SK-N-MC (cell line): ENCODE measurements at regions not wholly inside any gene's neighbourhood (a gene's known extent, or its start where the extent isn't known, plus 50 kb on each side); places are given as distances from the start of the nearest gene placed in this dataset.

Source experiments
- DNase-seq: peaks from one replicate; pipeline ENCODE4 v3.0.0-alpha.2; 2011; ENCODE audit warnings: low read depth, low spot score
- H3K27ac ChIP-seq: fragments of 200-600 bp; sonication (generic); 2 replicates; pipeline ENCODE4 v1.5.1; 2016; ENCODE audit warnings: mixed run types
- H3K36me3 ChIP-seq: fragments of 200-600 bp; sonication (generic); 2 replicates; pipeline ENCODE4 v1.6.1; 2017; ENCODE audit warnings: antibody characterized with exemption, low read length, mixed read lengths; ENCODE audit not compliant: insufficient read depth
- H3K4me3 ChIP-seq: fragments of 200-600 bp; sonication (generic); 2 replicates; pipeline ENCODE4 v1.5.1; 2016
- H3K9ac ChIP-seq: fragments of 200-600 bp; sonication (generic); 2 replicates; pipeline ENCODE4 v1.8.0; 2017; ENCODE audit warnings: mixed run types, mixed read lengths; ENCODE audit not compliant: insufficient read length
- H3K9me3 ChIP-seq: fragments of 200-600 bp; sonication (generic); 2 replicates; pipeline ENCODE4 v1.6.1; 2017; ENCODE audit warnings: low read depth, mild to moderate bottlenecking, antibody characterized with exemption, low read length, moderate library complexity, mixed read lengths
- EZH2 ChIP-seq: fragments of 200-600 bp; sonication (generic); IDR thresholded peaks from one replicate; pipeline ENCODE4 v1.6.1; 2017; ENCODE audit warnings: antibody characterized with exemption
- FOXP2 ChIP-seq: optimal IDR thresholded peaks from 2 replicates; pipeline ENCODE3; 2011; ENCODE audit warnings: mild to moderate bottlenecking, moderate library complexity; ENCODE audit not compliant: insufficient read depth; ENCODE audit errors: extremely low read length, control extremely low read depth
- POLR2AphosphoS5 ChIP-seq: IDR thresholded peaks from 2 replicates; pipeline ENCODE4 v1.6.1; 2012; ENCODE audit warnings: mild to moderate bottlenecking, low read depth, low read length, borderline replicate concordance

DNA sequence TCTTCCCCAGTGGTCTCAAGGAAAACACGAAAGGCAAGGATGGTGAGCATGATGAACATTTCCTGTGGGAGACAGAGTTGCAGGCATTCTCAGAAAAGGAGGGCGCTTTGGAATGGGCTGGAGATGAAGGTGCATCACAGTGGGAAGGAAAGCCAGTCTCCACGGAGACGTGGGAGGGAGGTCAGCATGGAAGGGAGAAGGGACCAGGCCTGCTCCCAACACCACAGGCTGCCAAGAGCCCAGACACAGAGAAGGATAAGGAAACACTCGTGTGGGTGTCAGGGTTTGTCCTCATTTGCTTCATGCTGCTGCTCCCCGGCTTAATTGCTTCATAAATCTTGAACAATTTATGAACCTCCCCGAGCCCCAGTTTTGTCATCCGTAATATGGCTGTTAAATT lies 231.5 kb upstream of the ZNF32 start:
- Histone ChIP-seq H3K4me3 (no peak overlapping the region), H3K9me3 (no peaks in the 10 kb centered on the region), H3K9ac (no peak overlapping the region), H3K36me3 (no peaks in the 10 kb centered on the region), H3K27ac (no peak overlapping the region)
- TF ChIP-seq FOXP2 (no peak), EZH2 (no peak), POLR2AphosphoS5 (no peak)
- DNase-seq = no peak

DNA sequence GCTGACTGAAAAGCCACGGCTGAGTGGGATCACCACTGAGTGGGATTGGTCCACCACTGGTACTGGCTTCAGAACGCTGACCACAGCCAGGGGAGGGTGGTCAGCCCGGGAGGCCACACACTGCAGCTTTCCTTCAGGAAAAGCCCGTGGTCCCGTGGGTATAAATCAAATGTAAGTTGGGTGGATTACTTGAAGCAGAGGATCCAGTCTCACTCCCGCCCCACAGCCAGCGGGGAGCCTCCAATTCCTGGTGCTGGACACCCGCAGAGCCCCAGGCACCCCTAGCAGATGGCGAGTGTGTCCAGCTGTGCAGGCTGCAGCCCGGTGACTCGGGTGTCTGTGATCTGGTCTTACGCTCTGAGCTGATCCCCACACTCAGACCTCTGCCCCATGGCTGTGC lies 231.1 kb upstream of the ZNF32 start:
- TF ChIP-seq FOXP2 = no peak
- no peak for TF ChIP-seq EZH2
- no peak for TF ChIP-seq POLR2AphosphoS5
- Histone ChIP-seq H3K36me3 (no peaks in the 10 kb centered on the region), H3K9me3 (no peaks in the 10 kb centered on the region), H3K9ac (no peak overlapping the region), H3K4me3 (no peak overlapping the region), H3K27ac (no peak overlapping the region)
- no peak for DNase-seq

DNA sequence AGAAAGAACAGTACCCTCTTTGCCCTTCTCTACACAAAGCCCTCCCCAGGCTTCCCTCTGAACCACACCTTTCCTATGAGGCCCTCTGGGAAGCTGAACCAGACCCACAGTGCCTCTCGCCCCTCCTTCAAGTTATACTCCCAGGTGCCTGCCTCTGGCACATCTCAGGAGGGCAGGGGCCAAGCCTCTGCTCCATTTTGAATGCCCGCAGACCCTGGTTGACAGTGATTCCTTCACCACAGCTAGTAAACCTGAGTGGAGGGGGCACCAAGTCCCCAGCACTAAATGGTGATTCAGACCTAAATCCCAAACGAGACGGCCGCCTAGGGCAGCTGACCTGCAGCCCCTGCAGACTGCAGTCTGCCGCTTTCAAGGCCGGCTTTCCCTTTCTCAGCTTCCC lies 230.5 kb upstream of the ZNF32 start:
- no peak overlapping the region for H3K9ac ChIP-seq
- H3K27ac ChIP-seq = no peak overlapping the region

DNA sequence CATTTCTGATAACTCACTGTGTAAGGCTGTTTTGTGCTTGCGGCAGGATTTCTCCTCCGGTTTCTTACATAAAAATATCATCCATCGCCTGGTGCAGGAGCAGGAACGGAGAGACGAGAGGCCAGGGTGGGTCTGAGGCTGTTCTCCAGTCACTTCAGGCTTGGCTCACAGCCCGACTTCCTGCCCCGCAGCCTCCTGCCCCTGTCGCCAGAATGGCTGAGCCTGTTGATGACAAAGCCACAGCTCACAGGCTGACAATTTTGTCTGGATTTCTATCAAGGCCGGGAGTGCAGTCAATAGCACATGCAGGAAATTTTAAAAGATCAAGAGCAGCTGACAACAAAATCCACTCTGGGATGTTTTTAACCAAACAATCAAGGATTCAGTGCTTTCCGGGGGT lies 229.7 kb upstream of the ZNF32 start:
- no peaks in the 10 kb centered on the region for H3K36me3 ChIP-seq

More for the DNA sequence above, 230.5 kb upstream of the ZNF32 start:
- DNase-seq = no peak
- TF ChIP-seq EZH2 (no peak), POLR2AphosphoS5 (no peak), FOXP2 (no peak)
- no peaks in the 10 kb centered on the region for H3K36me3 ChIP-seq
- H3K9me3 ChIP-seq = no peaks in the 10 kb centered on the region
- no peak overlapping the region for H3K4me3 ChIP-seq

DNA sequence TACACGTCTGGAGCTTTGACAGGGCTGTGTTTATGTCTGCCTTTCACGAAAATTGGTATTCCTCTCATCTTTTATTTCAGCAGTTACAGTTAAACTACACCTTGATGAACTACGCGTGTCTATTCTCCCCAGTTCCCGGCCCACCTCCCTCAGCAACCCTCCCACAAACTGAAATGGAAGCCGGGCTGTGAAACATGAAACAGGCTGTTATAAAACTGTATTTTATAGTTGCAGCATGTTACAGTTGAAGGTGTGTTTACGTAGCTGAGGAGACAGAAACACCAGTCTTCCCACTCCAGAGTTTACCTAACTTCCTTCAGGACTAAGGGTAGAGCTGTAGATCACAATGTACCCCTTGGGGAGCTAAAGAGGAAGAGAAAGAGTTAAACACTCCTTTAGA lies 228.3 kb upstream of the ZNF32 start:
- Histone ChIP-seq H3K9me3 (no peaks in the 10 kb centered on the region), H3K36me3 (no peaks in the 10 kb centered on the region), H3K27ac (no peak overlapping the region), H3K9ac (no peak overlapping the region), H3K4me3 (no peak overlapping the region)
- DNase-seq = no peak
- no peak for TF ChIP-seq FOXP2
- no peak for TF ChIP-seq EZH2
- TF ChIP-seq POLR2AphosphoS5 = no peak

More for the DNA sequence above, 229.7 kb upstream of the ZNF32 start:
- no peaks in the 10 kb centered on the region for H3K9me3 ChIP-seq
- no peak for DNase-seq
- no peak overlapping the region for H3K9ac ChIP-seq
- TF ChIP-seq FOXP2 = no peak
- no peak for TF ChIP-seq EZH2
- TF ChIP-seq POLR2AphosphoS5 = no peak
- H3K27ac ChIP-seq = no peak overlapping the region
- H3K4me3 ChIP-seq = no peak overlapping the region

DNA sequence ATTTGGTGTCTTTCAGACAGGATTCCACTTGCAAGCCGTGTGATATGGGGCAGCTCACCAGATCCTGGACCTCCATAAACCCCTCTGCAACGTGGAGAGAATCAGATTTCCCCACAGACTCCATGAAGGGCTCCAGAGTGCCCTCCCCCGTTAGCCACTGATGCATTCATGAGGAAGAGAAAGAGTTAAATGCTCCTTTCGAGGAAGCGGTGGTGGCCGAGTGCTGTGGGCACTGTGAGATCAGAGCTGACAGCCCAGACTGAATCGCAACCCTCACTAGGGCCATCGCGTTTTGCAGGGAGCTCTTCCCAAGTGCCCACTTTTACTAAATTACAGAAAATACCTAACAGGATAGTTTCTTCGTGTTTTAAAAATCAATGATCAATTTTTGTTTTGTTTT lies 226.3 kb upstream of the ZNF32 start:
- no peak for DNase-seq
- TF ChIP-seq EZH2 (no peak), FOXP2 (no peak), POLR2AphosphoS5 (no peak)

DNA sequence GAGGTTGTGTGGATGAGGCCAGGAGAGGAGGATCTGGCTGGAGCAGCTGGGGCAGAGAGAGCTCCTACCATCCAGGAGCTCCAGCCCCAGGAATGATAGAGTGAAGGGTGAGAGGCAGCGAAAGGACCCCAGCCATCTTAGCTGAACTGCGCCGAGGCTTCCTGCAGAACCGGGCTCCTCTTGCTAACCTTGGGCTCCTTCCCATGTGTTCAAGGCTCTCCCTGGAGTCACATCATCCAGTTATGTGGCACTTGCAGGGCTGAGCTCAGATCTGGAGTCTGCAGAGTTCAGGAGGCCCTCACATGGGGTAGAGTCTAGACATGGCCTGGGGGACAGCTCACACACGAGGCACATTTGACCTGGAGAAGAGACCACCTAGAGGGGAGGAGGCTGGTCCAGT lies 225.0 kb upstream of the ZNF32 start:
- Histone ChIP-seq H3K27ac (no peak overlapping the region), H3K4me3 (no peak overlapping the region), H3K36me3 (no peaks in the 10 kb centered on the region), H3K9me3 (no peaks in the 10 kb centered on the region), H3K9ac (no peak overlapping the region)
- TF ChIP-seq EZH2 (no peak), FOXP2 (no peak), POLR2AphosphoS5 (no peak)
- no peak for DNase-seq

More for the DNA sequence above, 226.3 kb upstream of the ZNF32 start:
- H3K9ac ChIP-seq = no peak overlapping the region
- H3K4me3 ChIP-seq = no peak overlapping the region
- H3K9me3 ChIP-seq = no peaks in the 10 kb centered on the region
- no peaks in the 10 kb centered on the region for H3K36me3 ChIP-seq
- no peak overlapping the region for H3K27ac ChIP-seq

DNA sequence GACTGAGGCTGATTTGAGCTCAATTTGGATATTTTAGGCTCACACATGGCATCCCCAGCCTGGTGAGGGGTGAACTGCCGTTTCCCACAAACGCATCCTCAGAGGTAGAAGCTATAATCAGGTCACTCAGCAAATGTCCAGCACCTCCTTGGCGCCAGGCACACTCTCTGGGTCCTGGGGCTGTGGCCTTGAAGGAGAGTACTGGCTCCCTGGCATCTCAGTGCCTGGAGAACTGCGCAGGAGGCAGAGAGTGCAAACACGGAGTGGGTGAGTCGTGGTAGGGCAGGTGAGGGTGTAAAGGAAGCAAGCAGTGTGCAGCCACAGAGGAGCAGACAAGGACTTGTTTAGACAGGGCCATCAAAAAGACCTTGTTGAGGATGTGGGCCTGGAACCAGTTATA lies 224.0 kb upstream of the ZNF32 start:
- Histone ChIP-seq H3K9ac (no peak overlapping the region), H3K4me3 (no peak overlapping the region), H3K27ac (no peak overlapping the region), H3K9me3 (no peaks in the 10 kb centered on the region), H3K36me3 (no peaks in the 10 kb centered on the region)
- no peak for TF ChIP-seq FOXP2
- no peak for TF ChIP-seq EZH2
- TF ChIP-seq POLR2AphosphoS5 = no peak
- no peak for DNase-seq

DNA sequence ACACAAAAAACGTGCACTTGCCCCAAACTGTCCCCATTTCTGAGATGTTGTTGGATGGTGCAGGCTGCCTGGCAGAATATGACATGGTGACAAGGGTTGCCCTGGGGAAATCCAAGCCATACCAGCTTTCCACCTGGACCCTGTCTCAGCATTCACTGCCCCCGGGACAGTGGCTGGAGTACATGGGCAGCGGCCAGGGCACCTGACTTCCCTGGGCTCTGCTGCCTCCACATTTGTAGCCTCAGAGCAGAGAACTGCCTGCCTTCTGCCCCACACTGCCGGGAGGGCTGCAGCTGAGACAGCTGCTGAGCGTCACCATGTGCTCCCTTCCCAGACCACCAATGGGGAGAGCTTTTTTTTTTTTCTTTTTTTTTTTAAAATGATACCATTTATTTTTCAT lies 222.9 kb upstream of the ZNF32 start:
- H3K9ac ChIP-seq = no peak overlapping the region
- H3K4me3 ChIP-seq = no peak overlapping the region
- H3K27ac ChIP-seq = no peak overlapping the region
- H3K9me3 ChIP-seq = no peaks in the 10 kb centered on the region
- H3K36me3 ChIP-seq = no peaks in the 10 kb centered on the region
- DNase-seq = no peak
- no peak for TF ChIP-seq EZH2
- no peak for TF ChIP-seq FOXP2
- no peak for TF ChIP-seq POLR2AphosphoS5
